ENCODE measurements at regions not wholly inside any gene's neighbourhood (a gene's known extent, or its start where the extent isn't known, plus 50 kb on each side); places are given as distances from the start of the nearest gene placed in this dataset.
"Not testable (repeated sequence)": the region's sequence is repeated elsewhere in the genome, so short reads cannot be mapped to it uniquely, and the experiment has no call there.

DNA sequence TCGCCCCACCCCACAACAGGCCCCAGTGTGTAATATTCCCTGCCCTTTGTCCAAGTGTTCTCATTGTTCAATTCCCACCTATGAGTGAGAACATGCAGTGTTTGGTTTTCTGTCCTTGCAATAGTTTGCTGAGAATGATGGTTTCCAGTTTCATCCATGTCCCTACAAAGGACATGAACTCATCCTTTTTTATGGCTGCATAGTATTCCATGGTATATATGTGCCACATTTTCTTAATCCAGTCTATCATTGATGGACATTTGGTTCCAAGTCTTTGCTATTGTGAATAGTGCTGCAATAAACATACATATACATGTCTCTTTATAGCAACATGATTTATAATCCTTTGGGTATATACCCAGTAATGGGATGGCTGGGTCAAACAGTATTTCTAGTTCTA, 132.7 kb downstream of the SNX10 start:
- not testable (repeated sequence) for H3K4me1 ChIP-seq (ENCODE audit: low read depth, poor library complexity, severe bottlenecking); H2AFZ ChIP-seq (ENCODE audit: low read depth); H3K4me2 ChIP-seq; H3K4me3 ChIP-seq (IDR thresholded peaks at IDR 0.05; ENCODE audit: insufficient read depth, low read depth, low read length); H3K27ac ChIP-seq; H4K20me1 ChIP-seq (ENCODE audit: insufficient read depth); H3K79me2 ChIP-seq (ENCODE audit: insufficient read depth, low read depth); H3K27me3 ChIP-seq (ENCODE audit: insufficient read depth, low read depth); H3K9ac ChIP-seq; H3K36me3 ChIP-seq (ENCODE audit: insufficient read depth)

DNA sequence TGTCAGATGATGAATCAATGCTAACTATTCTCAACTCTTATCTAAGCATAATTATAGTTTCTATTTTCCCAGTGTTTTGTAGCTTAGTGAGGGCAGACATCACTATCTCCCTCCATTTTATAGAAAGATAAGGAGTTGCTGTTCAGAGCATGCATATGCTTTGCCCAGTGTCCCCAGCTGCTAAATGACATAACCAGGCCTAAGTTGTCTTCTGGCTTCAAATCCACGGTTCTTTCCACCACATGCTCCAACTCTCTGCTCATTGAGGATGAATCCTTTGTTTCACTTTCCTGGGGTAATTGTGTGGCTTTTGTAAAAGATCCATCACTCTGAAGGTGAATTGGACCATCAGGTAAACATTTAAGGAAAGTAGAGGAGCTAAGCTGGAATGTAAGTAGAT, 134.0 kb downstream of the SNX10 start:
- H3K4me2 ChIP-seq: no peak overlapping the region
- no peaks in the 10 kb centered on the region for H4K20me1 ChIP-seq (ENCODE audit: insufficient read depth)
- H3K4me1 ChIP-seq (ENCODE audit: low read depth, poor library complexity, severe bottlenecking): no peaks in the 10 kb centered on the region
- no peaks in the 10 kb centered on the region for H3K36me3 ChIP-seq (ENCODE audit: insufficient read depth)
- no peaks in the 10 kb centered on the region for H3K27me3 ChIP-seq (ENCODE audit: insufficient read depth, low read depth)
- no peak overlapping the region for H2AFZ ChIP-seq (ENCODE audit: low read depth)
- H3K27ac ChIP-seq: no peak overlapping the region
- no peak overlapping the region for H3K9ac ChIP-seq
- no peak overlapping the region for H3K4me3 ChIP-seq (IDR thresholded peaks at IDR 0.05; ENCODE audit: insufficient read depth, low read depth, low read length)
- no peaks in the 10 kb centered on the region for H3K79me2 ChIP-seq (ENCODE audit: insufficient read depth, low read depth)
- TF ChIP-seq, protein P1, sequence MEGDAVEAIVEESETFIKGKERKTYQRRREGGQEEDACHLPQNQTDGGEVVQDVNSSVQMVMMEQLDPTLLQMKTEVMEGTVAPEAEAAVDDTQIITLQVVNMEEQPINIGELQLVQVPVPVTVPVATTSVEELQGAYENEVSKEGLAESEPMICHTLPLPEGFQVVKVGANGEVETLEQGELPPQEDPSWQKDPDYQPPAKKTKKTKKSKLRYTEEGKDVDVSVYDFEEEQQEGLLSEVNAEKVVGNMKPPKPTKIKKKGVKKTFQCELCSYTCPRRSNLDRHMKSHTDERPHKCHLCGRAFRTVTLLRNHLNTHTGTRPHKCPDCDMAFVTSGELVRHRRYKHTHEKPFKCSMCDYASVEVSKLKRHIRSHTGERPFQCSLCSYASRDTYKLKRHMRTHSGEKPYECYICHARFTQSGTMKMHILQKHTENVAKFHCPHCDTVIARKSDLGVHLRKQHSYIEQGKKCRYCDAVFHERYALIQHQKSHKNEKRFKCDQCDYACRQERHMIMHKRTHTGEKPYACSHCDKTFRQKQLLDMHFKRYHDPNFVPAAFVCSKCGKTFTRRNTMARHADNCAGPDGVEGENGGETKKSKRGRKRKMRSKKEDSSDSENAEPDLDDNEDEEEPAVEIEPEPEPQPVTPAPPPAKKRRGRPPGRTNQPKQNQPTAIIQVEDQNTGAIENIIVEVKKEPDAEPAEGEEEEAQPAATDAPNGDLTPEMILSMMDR (conservative IDR thresholded peaks at IDR 0.05; ENCODE audit: low read depth, low read length): no peak

DNA sequence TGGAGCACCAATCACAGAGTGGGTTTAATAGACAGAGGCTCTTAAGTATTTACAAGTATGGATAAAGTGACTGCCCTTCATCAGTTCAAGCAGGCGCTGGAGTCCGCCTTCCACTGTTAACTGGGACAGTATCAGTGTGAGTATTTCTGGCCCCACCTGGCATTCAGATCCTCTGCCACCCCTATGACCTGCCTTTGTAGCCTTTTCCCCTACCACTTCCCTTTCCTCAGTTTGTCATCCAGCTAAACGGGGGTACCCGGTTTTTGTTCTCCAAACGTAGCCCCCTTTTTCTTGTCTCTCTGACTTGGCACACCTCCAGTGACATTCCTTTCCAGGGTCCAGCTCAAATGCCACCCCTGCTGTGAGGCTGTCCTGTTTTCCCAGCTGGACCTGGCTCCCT, 134.4 kb downstream of the SNX10 start:
- H2AFZ ChIP-seq (ENCODE audit: low read depth): no peak overlapping the region
- no peaks in the 10 kb centered on the region for H3K4me1 ChIP-seq (ENCODE audit: low read depth, poor library complexity, severe bottlenecking)
- H3K9ac ChIP-seq: no peak overlapping the region
- H3K4me2 ChIP-seq: no peak overlapping the region
- no peak overlapping the region for H3K27ac ChIP-seq
- no peaks in the 10 kb centered on the region for H4K20me1 ChIP-seq (ENCODE audit: insufficient read depth)
- no peaks in the 10 kb centered on the region for H3K27me3 ChIP-seq (ENCODE audit: insufficient read depth, low read depth)
- H3K4me3 ChIP-seq (IDR thresholded peaks at IDR 0.05; ENCODE audit: insufficient read depth, low read depth, low read length): no peak overlapping the region
- TF ChIP-seq, protein P1 (conservative IDR thresholded peaks at IDR 0.05; ENCODE audit: low read depth, low read length): no peak
- H3K36me3 ChIP-seq (ENCODE audit: insufficient read depth): no peaks in the 10 kb centered on the region
- no peaks in the 10 kb centered on the region for H3K79me2 ChIP-seq (ENCODE audit: insufficient read depth, low read depth)

DNA sequence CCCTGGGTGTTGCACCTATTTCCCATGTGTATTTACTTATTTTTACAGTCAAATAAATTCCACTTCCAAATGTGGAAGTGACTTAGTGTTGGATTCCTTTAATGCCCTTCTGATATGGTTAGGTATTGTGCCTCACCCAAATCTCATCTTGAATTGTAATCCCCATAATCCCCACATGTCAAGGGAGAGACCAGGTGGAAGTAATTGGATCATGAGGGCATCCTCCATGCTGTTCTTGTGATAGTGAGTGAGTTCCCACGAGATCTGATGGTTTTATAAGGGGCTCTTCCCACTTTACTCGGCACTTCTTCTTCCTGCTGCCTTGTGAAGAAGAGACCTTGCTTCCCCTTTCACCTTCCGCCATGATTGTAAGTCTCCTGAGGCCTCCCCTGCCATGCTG, 136.9 kb downstream of the SNX10 start:
- no peaks in the 10 kb centered on the region for H3K4me1 ChIP-seq (ENCODE audit: low read depth, poor library complexity, severe bottlenecking)
- no peaks in the 10 kb centered on the region for H3K79me2 ChIP-seq (ENCODE audit: insufficient read depth, low read depth)
- H3K36me3 ChIP-seq (ENCODE audit: insufficient read depth): no peaks in the 10 kb centered on the region
- no peak overlapping the region for H2AFZ ChIP-seq (ENCODE audit: low read depth)
- no peaks in the 10 kb centered on the region for H4K20me1 ChIP-seq (ENCODE audit: insufficient read depth)
- H3K27ac ChIP-seq: no peak overlapping the region
- no peak overlapping the region for H3K4me3 ChIP-seq (IDR thresholded peaks at IDR 0.05; ENCODE audit: insufficient read depth, low read depth, low read length)
- no peak overlapping the region for H3K4me2 ChIP-seq
- no peaks in the 10 kb centered on the region for H3K27me3 ChIP-seq (ENCODE audit: insufficient read depth, low read depth)
- TF ChIP-seq, protein P1 (conservative IDR thresholded peaks at IDR 0.05; ENCODE audit: low read depth, low read length): no peak
- H3K9ac ChIP-seq: no peak overlapping the region

DNA sequence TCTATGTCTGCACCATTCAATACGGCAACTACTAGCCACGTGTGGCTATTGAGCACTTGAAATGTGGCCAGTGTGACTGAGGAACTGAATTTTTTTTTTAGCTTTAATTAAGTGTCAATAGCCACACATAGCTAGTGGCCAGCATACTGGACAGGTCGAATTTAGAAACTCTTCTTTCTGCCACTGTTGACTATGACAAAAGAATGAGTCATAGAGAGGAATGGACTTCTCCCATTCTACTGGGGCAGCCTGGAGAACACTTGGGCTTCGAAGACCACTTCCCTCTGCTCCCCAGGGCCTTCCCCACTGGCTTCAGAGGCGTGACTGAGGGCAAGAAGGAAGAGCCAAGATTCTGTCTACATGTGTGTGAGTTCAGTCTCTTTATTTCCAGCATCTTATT, 137.5 kb downstream of the SNX10 start:
- Histone ChIP-seq H3K27me3 (ENCODE audit: insufficient read depth, low read depth) (no peaks in the 10 kb centered on the region), H3K9ac (no peak overlapping the region), H4K20me1 (ENCODE audit: insufficient read depth) (no peaks in the 10 kb centered on the region), H2AFZ (ENCODE audit: low read depth) (no peak overlapping the region), H3K4me3 (IDR thresholded peaks at IDR 0.05; ENCODE audit: insufficient read depth, low read depth, low read length) (no peak overlapping the region), H3K4me2 (no peak overlapping the region), H3K36me3 (ENCODE audit: insufficient read depth) (no peaks in the 10 kb centered on the region), H3K79me2 (ENCODE audit: insufficient read depth, low read depth) (no peaks in the 10 kb centered on the region), H3K27ac (no peak overlapping the region), H3K4me1 (ENCODE audit: low read depth, poor library complexity, severe bottlenecking) (no peaks in the 10 kb centered on the region)
- TF ChIP-seq, protein P1 (conservative IDR thresholded peaks at IDR 0.05; ENCODE audit: low read depth, low read length): no peak

All from KMS-11 (cell line).